ENCODE measurements at regions not wholly inside any gene's neighbourhood (a gene's known extent, or its start where the extent isn't known, plus 50 kb on each side); places are given as distances from the start of the nearest gene placed in this dataset.

- TF ChIP-seq, protein P1, sequence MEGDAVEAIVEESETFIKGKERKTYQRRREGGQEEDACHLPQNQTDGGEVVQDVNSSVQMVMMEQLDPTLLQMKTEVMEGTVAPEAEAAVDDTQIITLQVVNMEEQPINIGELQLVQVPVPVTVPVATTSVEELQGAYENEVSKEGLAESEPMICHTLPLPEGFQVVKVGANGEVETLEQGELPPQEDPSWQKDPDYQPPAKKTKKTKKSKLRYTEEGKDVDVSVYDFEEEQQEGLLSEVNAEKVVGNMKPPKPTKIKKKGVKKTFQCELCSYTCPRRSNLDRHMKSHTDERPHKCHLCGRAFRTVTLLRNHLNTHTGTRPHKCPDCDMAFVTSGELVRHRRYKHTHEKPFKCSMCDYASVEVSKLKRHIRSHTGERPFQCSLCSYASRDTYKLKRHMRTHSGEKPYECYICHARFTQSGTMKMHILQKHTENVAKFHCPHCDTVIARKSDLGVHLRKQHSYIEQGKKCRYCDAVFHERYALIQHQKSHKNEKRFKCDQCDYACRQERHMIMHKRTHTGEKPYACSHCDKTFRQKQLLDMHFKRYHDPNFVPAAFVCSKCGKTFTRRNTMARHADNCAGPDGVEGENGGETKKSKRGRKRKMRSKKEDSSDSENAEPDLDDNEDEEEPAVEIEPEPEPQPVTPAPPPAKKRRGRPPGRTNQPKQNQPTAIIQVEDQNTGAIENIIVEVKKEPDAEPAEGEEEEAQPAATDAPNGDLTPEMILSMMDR (IDR thresholded peaks at IDR 0.05; ENCODE audit: low read depth, low read length), result no peak
- H3K4me3 ChIP-seq (ENCODE audit: low read depth, low read length), result no peak overlapping the region
- in situ Hi-C loops (cut with HindIII; ENCODE audit: low sequenced_read_pairs), result no loop called here
- DNase-seq (ENCODE audit: low read depth, low spot score), result no peak
Observed at GRCh38 chr16:65771707-65772106, 594.8 kb upstream of the CDH5 start.

DNA sequence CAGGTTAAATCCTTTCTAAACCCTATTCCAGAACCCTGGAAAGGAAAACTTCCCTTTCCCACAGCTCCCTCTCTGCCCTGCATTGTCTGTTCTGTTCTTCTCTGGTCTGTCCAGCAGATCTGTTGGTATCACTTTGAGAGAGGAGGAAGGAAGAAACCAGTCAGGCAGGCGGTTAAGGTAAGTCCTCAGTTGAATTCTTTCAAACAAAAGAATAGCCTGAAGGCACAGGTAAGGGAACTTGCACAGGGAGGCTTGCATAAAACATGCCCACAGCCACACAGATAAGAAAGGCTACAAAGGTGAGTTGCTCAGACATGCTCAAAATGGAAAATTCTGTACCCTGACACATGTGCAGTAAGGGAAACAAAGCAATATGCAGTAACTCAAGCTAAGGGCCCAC lies 595.7 kb upstream of the CDH5 start:
- no peak overlapping the region for H3K4me3 ChIP-seq (ENCODE audit: low read depth, low read length)
- DNase-seq (ENCODE audit: low read depth, low spot score), result no peak
- in situ Hi-C loops (cut with HindIII; ENCODE audit: low sequenced_read_pairs), result no loop called here

DNA sequence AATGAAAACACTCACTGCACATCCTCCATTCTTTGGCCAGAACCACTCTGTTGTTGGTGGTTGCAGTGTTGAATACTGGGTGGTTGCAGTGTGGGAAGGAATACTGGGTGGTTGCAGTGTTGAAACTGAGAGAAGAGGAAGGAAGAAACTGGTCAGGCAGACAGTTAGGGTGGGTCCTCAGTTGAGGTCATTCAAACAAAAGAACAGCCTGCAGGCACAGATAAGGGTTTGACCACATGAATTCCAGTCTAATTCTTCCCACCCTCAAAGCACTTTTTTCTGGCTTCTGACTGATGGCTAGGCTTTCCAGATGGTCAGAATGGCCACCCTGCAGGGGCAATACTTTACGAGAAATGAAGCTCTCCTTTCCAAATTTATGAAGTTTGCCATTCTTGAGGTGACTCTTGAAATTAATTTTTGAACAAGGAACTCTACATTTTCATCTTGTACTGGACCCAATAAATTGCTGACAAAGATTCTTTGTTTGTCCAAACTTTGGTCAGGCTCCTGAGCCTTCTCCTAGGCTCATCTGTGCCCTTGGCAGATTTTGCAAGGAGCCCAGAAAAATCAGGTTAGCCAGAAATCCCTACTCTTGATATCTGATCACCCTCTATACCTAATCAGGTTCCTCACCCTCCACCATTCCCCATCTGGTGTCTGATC lies 596.6 kb upstream of the CDH5 start:
- in situ Hi-C loops (cut with HindIII; ENCODE audit: low sequenced_read_pairs), result no loop called here
- no peak overlapping the region for H3K4me3 ChIP-seq (ENCODE audit: low read depth, low read length)
- DNase-seq (ENCODE audit: low read depth, low spot score), result no peak
- TF ChIP-seq, protein P1 (IDR thresholded peaks at IDR 0.05; ENCODE audit: low read depth, low read length), result no peak

More for the DNA sequence above, 595.7 kb upstream of the CDH5 start:
- TF ChIP-seq, protein P1 (IDR thresholded peaks at IDR 0.05; ENCODE audit: low read depth, low read length), result no peak

DNA sequence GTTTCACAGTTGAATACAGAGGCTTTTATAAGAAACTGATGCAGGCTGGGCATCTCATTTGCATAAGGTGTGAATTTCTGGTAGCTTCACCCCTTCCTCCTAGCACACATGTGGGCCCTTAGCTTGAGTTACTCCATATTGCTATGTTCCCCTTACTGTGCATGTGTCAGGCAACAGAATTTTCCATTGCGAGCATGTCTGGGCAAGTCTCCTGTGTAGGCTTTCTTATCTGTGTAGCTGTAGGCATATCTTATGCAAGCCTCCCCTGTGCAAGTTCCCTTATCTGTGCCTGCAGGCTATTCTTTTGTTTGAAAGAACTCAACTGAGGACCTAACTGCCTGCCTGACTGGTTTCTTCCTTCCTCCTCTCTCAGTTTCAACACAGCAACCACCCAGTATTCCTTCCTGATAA lies 597.4 kb upstream of the CDH5 start:
- no peak for DNase-seq (ENCODE audit: low read depth, low spot score)
- H3K4me3 ChIP-seq (ENCODE audit: low read depth, low read length), result no peak overlapping the region
- TF ChIP-seq, protein P1 (IDR thresholded peaks at IDR 0.05; ENCODE audit: low read depth, low read length), result no peak
- in situ Hi-C loops (cut with HindIII; ENCODE audit: low sequenced_read_pairs), result no loop called here

DNA sequence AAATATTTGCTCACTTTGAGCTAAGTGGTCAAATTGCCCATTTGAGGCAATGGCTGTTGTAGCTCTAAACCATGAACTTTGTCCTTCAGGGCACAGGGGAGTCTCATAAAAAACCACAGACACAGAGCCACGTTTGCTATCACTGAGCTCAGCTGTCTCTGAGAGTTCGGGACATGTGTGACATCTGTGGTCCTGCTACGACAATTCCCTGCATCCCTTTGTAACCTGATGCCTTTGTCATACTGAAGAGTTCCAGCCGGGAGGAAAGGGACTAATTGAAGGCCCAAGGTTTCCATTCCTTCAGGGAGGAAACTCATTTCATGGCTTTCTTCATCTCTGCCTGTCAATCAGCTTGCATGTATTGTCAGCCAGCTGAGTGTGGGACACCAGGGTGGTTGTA lies 599.4 kb upstream of the CDH5 start:
- no peak overlapping the region for H3K4me3 ChIP-seq (ENCODE audit: low read depth, low read length)
- TF ChIP-seq, protein P1 (IDR thresholded peaks at IDR 0.05; ENCODE audit: low read depth, low read length), result no peak
- DNase-seq (ENCODE audit: low read depth, low spot score), result no peak
- in situ Hi-C loops (cut with HindIII; ENCODE audit: low sequenced_read_pairs), result no loop called here

DNA sequence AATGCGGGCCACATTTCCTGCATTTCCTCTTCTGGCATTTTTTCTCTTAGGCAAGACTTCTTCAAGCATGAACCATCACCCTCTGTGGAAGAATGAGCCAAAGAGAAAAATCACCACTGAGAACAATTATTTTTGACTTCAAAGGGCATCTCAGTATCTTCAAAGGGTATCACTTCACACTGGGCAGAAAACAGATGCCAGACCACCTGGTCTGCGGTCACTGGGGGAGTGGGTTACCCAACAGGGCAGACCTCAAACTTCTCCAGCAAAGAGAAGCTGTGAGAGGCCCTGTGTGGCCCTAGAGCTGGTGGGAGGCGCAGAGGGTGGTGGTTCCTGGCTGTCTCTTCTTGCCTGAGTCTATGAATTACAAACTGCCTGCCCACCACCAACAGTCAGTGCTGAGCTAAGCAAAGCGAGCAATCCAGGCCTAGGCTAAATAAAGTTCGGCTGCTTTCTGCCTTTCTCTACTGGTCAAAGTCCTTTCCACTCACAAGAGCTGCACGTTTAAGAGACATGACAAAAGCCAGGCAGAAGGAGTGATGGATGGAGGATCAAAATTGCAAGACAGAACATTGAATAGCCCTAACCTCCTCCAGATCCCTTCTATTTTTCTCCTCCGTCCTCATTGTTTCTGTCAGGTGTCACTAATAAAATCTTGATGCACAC lies 602.7 kb upstream of the CDH5 start:
- TF ChIP-seq, protein P1 (IDR thresholded peaks at IDR 0.05; ENCODE audit: low read depth, low read length), result no peak
- in situ Hi-C loops (cut with HindIII; ENCODE audit: low sequenced_read_pairs), result no loop called here
- H3K4me3 ChIP-seq (ENCODE audit: low read depth, low read length), result no peak overlapping the region
- DNase-seq (ENCODE audit: low read depth, low spot score), result no peak
